NCI-H1436 treated with DMSO at 0.1 percent for 48 hours (cell line): ENCODE measurements at regions not wholly inside any gene's neighbourhood (a gene's known extent, or its start where the extent isn't known, plus 50 kb on each side); places are given as distances from the start of the nearest gene placed in this dataset.

Source experiments
- DNase-seq: peaks from one replicate; lab custom pipeline; 2025; lab: John Stamatoyannopoulos, UW

DNA sequence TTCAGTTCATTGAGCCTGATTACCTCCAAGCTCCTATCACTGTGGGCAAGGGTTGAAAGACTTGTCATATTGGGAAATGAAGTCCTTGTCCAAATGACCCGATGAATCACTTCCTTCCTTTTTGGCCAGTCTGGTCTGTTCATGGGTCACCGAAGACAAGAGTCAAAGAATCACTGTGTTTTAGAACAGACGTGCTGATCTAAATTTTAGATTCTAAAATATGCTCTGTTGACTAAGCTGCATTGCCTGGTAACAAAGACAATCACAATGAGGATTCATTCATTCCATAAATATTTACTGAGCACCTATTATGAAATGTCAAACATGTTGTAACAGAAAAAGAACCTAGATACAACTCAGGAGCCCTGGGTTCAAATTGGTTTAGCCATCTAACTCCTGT, 99.4 kb upstream of the RND3 start:
- DNase-seq, result no peak

DNA sequence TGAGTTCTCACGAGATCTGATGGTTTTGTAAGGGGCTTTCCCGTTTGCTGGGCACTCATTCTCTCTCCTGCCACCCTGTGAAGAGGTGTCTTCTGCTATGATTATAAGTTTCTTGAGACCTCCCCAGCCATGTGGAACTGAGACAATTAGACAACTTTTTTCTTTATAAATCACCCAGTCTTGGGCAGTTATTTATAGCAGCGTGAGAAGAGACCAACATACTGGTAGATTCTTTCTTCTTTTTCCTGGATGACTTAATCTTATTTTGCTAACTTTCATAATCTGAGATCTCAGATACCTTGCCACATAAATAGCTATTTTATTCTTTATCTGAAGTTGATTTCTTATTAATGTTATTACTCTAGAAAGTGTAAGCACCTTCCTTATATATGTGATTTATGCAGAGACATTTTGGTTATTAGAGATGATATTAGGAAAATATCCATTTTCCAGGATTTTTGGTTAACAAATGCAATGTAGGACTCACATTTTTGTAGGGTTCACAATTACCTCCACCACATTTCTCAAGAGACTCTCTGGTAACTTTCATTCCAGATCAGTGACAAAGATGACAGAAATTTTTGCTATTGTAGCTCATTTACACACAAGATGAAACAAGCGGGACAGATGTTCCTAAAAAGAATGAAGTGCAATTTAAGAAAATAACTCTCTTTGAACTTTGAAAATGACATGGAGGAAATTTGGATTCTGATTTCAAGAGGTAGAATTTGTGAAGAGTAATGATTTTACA, 97.9 kb upstream of the RND3 start:
- DNase-seq, result no peak

DNA sequence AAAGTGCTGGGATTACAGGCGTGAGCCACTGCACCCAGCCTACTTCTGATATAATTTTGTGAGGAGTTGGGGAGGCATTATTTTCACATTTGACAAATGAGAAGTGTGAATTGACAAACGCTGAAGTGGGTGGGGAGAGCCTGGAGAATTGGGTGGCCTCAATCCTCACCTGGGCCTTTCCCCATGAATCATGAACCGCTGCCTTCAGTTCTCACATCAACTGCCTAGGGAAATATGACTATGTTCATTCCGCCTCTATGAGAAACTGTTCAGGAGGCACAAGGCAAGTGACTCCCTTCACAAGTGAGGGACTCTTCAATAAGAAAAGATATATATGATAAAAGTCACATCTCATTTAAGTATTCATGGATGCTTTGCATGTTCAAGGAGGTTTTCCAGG, 96.6 kb upstream of the RND3 start:
- DNase-seq, result no peak

DNA sequence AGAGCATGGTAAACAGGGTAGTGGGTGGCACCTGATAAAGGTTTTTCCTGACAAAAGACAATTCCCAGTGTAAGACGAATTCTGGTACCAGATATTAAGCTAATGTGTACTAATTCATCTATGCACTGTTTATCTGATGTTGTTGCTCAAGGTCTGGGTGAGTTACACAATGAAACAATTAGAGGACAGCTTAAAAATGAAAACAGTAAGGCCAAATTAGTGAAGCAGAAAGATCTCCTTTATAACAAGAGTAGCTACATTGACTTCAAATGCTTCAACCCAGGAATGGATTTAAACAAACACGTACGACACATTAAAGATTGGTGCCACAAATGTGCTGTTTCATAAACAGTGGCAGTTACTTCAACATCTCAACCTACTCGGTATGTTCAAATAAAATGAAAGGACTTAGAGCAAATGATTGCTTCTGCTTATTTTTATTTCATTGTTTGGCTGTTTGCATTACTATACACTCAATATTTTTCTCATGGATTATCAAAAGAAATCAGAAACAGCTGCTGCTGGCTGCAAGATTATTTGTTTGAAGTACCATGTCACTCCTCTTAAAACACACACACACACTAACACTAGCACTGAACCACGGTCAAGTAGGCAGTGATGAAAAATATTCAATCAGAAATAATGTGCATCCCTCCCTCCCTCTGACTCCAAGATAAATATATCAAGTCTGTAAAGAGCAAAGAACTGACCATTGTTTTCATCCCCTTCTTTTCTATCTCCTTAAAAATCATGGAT, 94.4 kb upstream of the RND3 start:
- no peak for DNase-seq

DNA sequence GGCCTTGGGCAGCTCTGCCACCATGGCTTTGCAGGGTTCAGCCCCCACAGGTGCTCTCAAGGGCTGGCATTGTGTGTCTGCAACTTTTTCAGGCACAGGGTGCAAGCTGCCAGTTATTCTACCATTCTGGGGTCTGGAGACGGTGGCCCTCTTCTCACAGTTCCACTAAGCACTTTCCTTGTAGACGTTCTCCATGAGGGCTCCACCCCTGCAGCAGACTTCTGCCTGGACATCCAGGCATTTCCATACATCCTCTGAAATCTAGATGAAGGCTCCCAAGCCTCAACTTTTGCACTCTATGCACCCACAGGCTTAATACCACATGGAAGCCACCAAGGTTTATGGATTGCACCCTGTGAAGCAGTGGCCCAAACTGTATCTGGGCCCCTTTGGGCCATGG, 91.0 kb upstream of the RND3 start:
- DNase-seq, result no peak

DNA sequence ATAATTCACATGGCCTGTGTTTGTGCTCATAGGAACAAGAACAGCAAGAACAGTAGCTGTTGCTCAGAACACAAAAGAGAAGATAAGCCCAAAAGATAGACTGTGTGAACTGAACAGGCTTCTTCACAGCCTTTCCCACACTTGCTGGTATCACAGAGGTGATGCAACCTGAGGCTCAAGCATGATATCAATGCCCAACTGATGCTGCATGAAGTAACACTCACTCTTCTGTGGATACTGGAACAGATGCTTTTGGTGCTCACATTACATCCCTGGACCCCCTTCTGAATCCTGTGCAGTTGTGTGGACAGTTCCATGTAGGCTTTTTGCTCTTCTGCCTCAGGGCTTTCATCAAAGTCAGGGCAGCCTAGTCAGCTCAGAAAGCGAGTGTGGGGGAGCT, 88.4 kb upstream of the RND3 start:
- no peak for DNase-seq

DNA sequence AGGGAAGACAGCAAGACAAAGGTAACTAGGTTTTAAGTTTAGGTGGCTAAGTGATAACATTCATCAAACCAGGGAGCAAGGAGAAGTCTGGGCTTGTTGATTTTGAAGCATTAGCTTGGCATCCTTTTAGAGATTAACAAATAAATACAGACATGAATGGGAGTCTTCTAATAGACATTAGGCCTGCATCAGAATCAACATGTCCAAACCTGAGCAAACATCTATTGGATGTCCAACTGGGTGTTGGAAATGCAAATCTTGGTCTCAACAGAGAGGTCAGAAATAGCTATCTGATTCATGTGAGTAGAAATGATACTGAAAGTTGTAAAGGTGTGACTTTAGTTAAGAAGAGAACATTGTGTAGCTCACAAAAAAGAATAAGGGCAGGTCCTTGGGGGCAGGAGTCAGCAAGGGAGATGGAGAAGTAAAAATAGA, 85.5 kb upstream of the RND3 start:
- no peak for DNase-seq

DNA sequence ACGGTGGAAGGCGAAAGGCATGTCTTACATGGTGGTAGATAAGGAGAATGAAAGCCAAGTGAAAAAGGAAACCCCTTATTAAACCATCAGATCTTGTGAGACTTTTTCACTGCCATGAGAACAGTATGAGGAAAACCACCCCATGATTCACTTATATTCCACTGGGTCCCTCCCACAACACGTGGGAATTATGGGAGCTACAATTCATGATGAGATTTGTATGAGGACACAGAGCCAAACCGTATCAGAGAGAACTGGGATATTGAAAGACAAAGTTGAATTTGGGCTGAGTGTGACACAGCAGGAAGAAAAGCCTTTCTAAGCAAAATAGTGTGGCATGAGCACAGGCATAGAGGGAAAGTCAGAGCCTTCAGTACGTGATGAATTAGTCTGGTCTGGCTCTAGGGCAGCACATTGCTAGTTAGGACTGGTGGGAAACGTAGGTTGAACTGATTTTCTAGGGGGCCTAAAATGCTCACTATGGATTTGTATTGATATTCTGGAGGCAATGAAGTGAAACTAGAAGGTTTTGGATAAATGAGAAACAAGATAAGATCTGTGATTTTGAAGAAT, 84.8 kb upstream of the RND3 start:
- DNase-seq, result no peak

DNA sequence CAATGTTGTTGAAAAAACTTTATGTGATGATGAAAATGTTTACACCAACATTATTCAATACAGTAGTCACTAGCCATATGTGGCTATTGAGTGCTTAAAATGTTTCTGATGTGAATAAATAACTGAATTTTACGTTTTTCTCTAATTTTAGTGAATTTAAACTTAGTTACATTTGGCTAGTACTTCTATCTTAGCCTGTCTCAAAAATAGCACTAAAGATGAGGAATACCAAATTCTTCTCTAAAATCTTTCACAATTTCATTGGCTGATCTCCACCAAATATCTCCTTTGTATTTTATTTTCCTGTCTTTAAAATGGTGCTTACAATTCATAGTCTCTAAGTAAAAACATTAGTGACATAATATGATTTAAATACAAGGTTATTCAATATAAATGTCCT, 83.7 kb upstream of the RND3 start:
- no peak for DNase-seq

DNA sequence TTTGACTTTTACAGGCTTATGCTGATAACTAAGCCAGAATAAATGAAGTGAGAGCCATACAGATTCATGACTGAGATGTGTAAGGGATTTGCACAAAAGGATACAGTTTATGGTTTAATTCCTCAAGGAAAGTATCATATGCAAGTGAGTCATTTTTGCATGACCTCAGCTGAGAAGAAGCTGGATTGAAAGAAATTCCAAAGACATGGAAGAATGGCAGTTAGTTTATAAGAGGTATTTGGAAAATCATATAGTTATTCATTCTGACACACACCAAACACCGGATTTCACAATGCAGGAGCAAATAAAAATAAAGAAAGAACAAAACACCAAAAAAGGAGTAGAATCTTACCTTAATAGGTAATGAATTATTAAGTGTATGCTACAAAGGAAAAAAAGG, 83.2 kb upstream of the RND3 start:
- DNase-seq, result no peak

DNA sequence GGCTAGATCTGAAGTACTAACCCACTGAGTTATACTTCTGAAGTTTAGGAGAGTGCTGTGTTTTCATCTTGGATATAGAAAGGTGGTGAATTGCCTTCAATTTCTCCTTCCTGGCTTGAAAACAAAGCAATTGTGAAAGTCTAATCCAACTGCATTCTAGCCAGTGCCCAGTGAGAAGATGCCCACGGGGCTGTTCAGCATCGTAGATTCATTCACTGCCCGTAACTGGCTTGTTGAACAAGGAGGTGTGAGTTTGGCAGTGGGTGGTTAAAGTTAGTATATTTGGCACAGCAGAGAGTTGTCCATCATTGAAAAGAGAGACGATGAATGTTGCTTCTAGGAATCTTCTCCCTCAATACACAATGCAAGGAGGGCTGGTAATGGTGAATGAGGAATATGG, 82.3 kb upstream of the RND3 start:
- no peak for DNase-seq

DNA sequence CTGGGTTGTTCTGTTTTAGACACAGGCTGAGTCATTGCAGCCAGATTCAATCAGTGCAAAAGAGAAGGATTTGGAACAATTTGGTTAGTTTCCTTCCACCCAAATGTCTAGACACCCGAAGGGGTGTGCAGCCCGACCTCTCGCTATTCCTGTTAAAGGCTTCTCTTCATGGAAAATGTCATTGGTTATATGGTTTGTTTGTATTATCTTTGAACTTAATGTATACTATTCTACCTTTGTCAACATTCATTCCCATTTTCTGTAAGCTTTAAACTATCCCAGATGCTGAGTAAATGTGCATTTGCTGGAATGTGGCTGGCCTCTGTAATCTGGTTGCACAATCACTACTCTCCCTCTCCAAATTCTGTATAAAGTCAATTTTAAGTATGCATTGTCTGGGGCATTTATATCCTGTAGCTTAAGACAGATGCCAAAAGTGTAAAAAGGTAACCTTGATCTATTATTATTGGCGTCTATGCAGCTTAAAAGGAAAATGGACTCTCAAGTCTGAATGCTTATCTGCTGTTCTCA, 80.4 kb upstream of the RND3 start:
- DNase-seq, result no peak

DNA sequence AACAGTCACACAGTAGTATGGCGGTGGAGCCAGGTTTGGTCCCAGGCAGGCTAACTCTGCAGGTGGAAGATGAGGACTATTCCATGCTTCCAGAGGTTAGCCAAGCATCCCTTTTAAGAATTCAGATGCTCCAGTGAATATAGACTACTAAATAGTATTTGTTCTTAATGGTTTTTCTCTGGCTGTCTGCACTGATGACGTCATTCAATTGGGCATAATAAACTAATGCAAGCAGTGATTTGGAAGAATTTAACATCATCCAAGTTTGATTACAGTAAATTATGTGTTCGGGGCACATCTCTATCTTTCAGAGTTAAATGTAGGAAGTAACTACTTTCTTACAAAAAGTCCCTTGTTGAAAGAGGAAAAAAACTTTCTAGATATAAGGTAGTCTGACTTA, 78.8 kb upstream of the RND3 start:
- DNase-seq, result no peak

DNA sequence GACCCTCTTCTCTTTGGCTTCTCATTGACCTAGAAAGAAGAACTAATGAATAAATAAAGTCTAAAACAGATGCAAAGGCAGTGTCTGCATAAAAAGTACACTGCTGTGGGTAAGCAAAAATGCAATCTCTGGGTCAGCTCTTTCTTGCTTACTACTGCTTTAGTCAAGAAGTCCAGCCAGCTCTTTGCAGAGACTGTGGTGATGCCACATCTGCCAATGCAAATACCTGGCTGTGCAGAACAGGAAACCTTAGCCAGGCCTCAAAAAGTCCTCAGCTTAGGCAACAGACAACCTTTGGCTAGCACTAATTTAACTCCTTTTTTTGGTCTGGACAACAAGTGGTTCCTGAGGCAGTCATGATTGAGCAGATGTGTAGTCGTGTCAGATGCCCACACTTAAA, 73.6 kb upstream of the RND3 start:
- no peak for DNase-seq

DNA sequence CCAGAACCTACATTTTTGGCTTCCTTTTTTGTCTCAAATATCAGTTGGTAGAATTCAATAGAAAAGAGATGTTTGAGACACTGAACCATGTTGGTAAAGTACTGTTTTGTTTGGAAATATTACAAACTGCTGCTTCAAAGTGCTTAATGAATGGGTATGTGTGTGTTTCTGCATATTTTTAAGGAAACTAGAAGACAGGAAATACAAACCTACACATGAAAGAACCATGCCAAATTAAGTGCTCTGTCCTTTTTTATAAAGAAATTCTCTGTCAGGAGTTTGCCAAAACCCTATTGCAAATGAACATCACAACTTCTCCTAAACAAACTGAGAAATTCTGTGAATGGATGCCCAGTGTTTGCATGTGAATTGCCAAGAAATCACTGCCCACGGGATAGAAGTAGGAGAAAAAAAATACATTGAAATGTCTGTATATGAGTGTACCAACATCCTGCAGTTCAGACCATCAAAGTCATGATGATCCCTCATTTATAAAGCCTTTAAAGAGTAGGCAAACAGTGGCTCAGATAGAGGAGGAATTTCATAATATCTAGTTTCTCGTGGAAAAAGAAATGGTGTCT, 69.6 kb upstream of the RND3 start:
- DNase-seq, result no peak

DNA sequence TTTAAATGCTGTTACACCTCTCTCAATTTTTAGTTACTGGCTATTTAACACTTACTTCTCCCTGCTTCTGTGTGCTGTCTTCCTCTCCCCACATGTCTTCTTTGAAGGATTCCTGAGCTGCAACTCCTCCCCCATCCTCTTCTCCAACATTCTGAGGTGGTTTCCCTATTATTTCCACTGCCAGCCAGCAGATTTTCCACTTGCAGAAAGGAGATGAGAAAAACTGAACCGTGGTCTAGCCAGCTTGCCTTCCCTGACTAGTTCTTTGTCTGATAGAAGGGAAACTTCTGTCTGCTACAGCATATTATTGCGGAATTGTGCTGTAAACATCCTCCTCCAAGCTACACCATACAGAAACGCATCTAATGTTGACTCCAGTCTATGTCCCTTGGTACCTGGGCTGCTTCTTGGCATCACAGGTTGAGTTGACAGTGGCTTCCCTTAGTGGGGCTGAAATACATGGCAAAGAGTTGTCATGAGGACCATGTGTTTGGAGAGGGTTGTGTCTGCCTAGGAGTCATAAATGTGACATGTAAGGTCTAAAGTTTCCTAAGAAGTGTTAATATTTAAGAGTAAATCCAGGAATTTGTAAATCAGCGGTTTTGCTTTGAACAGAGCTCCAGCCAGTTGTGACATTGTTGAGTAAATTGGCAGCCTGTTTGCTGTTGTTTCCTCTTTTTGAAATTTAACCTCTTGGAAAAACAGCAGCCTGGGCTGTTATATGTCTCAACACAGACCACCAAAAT, 68.3 kb upstream of the RND3 start:
- no peak for DNase-seq

DNA sequence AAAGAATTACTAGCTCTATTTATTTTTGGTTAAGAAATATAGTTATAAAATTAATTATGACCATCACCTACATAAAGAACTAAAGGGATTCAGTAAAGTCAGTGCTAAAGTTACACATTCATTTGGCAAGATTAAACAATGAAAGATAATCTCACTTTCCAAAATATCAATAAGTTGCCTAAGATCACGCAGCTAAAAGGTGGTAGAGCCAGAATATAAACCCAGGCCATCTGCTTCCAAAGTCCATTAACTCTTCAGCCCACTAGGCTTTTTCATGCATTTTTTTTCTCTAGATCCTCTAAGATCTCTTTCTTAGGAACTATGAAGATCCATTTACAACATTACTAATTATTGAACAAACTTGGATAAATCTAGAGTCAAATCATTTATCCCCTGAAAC, 66.6 kb upstream of the RND3 start:
- no peak for DNase-seq

DNA sequence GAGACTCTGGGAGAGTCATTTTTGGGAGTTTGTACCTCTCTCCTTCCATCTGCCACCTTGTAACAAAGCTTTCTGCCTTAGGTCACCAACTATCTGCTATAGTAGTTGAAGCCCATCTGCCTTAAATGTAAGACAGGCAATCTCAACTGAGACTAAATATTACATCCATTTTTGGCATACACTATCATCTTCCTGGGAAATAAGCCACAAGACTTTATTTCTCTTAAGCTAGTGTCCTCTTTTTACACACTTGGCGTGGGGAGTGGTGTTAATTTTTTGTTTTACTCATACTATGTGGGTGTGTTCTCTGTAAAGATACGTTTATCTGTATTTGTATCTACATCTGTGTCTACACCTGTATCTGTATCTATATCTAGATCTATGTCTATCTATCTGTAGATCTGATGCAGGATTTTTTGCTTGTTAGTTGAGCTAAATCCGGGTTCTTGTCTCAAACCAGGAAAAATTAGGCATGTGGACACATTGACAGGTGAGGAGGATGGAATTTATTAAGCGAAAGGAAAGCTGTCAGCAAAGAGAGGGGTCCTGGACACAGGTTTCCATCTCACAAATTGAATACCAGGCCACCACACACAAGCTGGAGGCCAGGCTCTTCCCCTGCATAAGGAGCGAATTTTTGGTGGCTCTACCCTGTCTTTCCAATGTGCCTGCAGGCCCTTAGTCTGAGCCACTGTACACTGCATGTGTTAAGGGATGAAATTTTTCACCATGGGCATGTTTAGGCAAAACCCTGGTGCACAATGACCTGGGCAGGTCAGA, 64.8 kb upstream of the RND3 start:
- no peak for DNase-seq

DNA sequence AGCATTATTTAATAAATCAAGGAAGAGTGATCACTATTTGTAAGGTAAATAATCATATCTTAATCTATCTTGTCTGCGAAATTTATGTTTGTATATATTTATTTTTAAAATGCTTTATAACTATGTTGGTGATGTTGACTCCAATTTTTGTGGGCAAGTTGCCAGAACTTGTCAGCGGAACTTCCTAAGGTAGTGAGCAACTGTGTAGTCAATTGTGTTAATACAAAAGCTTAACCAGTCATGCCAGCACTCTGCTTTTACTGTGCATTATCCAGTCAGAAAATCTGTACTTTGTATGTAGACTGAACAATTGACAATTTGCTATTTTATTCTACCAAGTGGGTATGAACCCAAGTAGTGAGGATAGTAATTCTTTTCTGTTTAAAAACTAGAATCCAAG, 61.9 kb upstream of the RND3 start:
- DNase-seq, result no peak

DNA sequence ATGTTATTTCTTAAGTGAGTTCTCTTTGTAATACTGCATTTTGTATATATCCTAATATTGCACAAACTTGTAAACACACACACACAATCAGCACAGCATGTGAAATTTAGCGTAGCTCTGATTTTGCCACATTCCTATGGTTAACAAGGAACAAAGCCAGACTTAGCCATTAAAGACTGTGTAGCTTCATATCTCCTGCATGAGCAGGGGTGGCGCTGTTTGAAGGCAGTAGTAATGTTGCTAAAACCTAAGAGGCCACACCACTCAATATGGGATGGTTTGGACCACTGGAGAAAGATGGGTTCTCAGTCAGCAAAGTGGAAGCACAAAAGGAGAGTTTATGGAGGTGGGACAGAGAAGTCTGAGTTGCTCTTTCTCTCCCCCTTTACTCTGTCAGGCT, 61.1 kb upstream of the RND3 start:
- DNase-seq, result no peak

DNA sequence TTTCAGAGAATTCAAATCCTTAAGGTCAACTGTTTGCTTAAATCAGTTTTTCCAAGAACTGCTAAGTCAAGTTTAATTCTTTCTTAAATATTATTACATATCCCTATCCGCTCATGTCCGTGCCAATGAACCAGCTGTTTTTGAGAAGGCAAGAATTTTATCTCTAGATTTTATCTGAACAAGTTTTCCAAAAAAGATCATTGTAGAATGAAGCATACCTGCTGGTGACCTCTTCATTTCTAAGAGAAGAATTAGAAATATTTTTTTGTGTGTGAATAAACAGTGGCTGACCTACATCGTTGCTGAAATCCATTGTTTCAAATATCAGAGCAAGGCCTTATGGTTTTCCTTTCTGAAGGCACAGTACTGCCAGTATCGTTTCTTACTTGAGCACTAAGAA, 58.4 kb upstream of the RND3 start:
- no peak for DNase-seq
